Epithelial cell of proximal tubule (primary cell): ENCODE measurements at regions not wholly inside any gene's neighbourhood (a gene's known extent, or its start where the extent isn't known, plus 50 kb on each side); places are given as distances from the start of the nearest gene placed in this dataset.

ENCODE experiments used
- DNase-seq: peaks from one replicate; pipeline ENCODE4 v3.0.0-alpha.2; 2011; ENCODE audit warnings: low read depth
- H3K4me3 ChIP-seq: 2 replicates; pipeline ENCODE4 v1.5.1; 2011; ENCODE audit warnings: low read depth, mild to moderate bottlenecking, low read length
- CTCF ChIP-seq: conservative IDR thresholded peaks from 2 replicates; pipeline ENCODE4 v1.5.1; 2012; ENCODE audit warnings: low read depth, mild to moderate bottlenecking, low read length

GRCh38 chr2:150570712-150571111, 83.2 kb upstream of the RND3 start:
- no peak for TF ChIP-seq CTCF
- DNase-seq = peak; percentile 95
- H3K4me3 ChIP-seq = no peak overlapping the region

GRCh38 chr2:150569761-150570160, 82.3 kb upstream of the RND3 start:
- no peak overlapping the region for H3K4me3 ChIP-seq
- no peak for TF ChIP-seq CTCF
- no peak for DNase-seq

GRCh38 chr2:150567771-150568301, 80.4 kb upstream of the RND3 start:
- no peak for DNase-seq
- no peak overlapping the region for H3K4me3 ChIP-seq
- TF ChIP-seq CTCF = no peak

- TF ChIP-seq CTCF = no peak
- no peak for DNase-seq
- H3K4me3 ChIP-seq = no peak overlapping the region
These were observed 78.8 kb upstream of the RND3 start for GRCh38 chr2:150566289-150566688.

- DNase-seq = no peak
- H3K4me3 ChIP-seq = no peak overlapping the region
- TF ChIP-seq CTCF = no peak
These were observed 73.6 kb upstream of the RND3 start for GRCh38 chr2:150561076-150561475.

- TF ChIP-seq CTCF = no peak
- DNase-seq = no peak
- H3K4me3 ChIP-seq = no peak overlapping the region
These were observed 69.6 kb upstream of the RND3 start for GRCh38 chr2:150557020-150557600.
